ENCODE measurements at regions not wholly inside any gene's neighbourhood (a gene's known extent, or its start where the extent isn't known, plus 50 kb on each side); places are given as distances from the start of the nearest gene placed in this dataset.

DNA sequence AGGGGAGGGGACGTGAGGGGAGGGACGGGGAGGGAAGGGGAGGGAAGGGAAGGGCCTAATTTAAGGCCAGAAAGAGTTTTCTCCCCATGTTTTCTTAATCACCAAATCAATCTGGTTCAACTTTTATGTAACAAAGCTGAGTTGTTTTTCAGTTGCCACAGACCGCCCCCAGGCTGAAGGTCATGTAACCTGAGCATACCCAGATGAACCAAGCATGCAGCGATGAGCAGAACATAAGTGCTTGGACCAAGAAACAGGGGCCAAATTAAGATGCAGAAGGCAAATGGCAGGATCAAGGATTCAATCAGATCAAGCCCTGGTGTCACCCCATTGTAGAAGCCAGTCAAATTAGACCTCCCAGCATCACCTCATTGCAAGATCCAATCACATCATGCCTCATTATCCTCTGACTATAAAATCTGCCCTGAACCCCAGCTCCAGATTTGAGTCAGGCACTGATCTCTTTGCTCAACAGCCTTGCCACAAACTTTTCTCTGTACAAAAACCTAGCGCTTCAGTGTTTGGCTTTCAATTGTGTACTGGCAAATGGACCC is 113.5 kb upstream of the TNPO1 start:
- TF ChIP-seq SMAD3 (CRISPR knock-in tag; conservative IDR thresholded peaks at IDR 0.05) (no peak), CBX5 (IDR thresholded peaks at IDR 0.05; ENCODE audit: borderline replicate concordance, low read depth) (no peak)
